IMR-90 (cell line): ENCODE measurements at regions not wholly inside any gene's neighbourhood (a gene's known extent, or its start where the extent isn't known, plus 50 kb on each side); places are given as distances from the start of the nearest gene placed in this dataset.

Source experiments
- ATAC-seq: fragments of 200-7000 bp; cut with Tn5 transposase; 2 replicates; pipeline ENCODE4 v1.9.1; 2020; ENCODE audit warnings: low read depth, mild to moderate bottlenecking, moderate library complexity
- BruUV-seq: library from RNA; stranded (reverse); fragments of 400-500 nt; replicated peaks from 2 replicates; lab custom pipeline; 2021; lab: Mats Ljungman, UMichigan
- CTCF ChIA-PET: fragments of 300-600 bp; formaldehyde crosslinking; extraction: SDS; loops from one replicate; lab custom pipeline; 2021; ENCODE audit warnings: antibody characterized with exemption; lab: Yijun Ruan, JAX
- POLR2A ChIA-PET: fragments of 300-600 bp; sonication (Branson Sonifier 250); formaldehyde crosslinking; loops from one replicate; lab custom pipeline; 2022; ENCODE audit warnings: antibody characterized with exemption; ENCODE audit not compliant: unreplicated experiment; lab: Charles Lee
- DNase-seq: peaks from one replicate; pipeline ENCODE4 v3.0.0; 2013
- H2AFZ ChIP-seq: replicated peaks from 2 replicates; pipeline ENCODE3; 2013; ENCODE audit warnings: low read length, mild to moderate bottlenecking; ENCODE audit not compliant: poor library complexity
- H2AK5ac ChIP-seq: 2 replicates; pipeline ENCODE4 v1.6.1; 2013; ENCODE audit warnings: low read depth, low read length, inconsistent platforms
- H2AK9ac ChIP-seq: replicated peaks from 2 replicates; pipeline ENCODE3; 2013; ENCODE audit warnings: mild to moderate bottlenecking, low read depth, low read length, moderate library complexity; ENCODE audit not compliant: poor library complexity
- H2BK120ac ChIP-seq: 2 replicates; pipeline ENCODE4 v1.6.1; 2013; ENCODE audit warnings: low read depth, low read length, inconsistent platforms
- H2BK15ac ChIP-seq: 3 replicates; pipeline ENCODE4 v1.6.1; 2013; ENCODE audit warnings: low read depth, low read length, inconsistent platforms
- H2BK20ac ChIP-seq: 2 replicates; pipeline ENCODE4 v1.6.1; 2013; ENCODE audit warnings: low read depth, mild to moderate bottlenecking, inconsistent platforms, low read length, moderate library complexity
- H2BK5ac ChIP-seq: 2 replicates; pipeline ENCODE4 v1.6.1; 2013; ENCODE audit warnings: mild to moderate bottlenecking, low read depth, low read length, inconsistent platforms; ENCODE audit not compliant: poor library complexity, severe bottlenecking
- H3K14ac ChIP-seq: replicated peaks from 2 replicates; pipeline ENCODE4 v1.6.1; 2013; ENCODE audit warnings: low read depth, low read length, inconsistent platforms
- H3K18ac ChIP-seq: 2 replicates; pipeline ENCODE4 v1.6.1; 2013; ENCODE audit warnings: low read depth, low read length, control low read depth
- H3K23ac ChIP-seq: 2 replicates; pipeline ENCODE4 v1.6.1; 2013; ENCODE audit warnings: low read depth, low read length, inconsistent platforms
- H3K27ac ChIP-seq: 2 replicates; pipeline ENCODE4 v1.5.1; 2013; ENCODE audit warnings: mild to moderate bottlenecking, control low read depth, low read length; ENCODE audit not compliant: insufficient read depth
- H3K27me3 ChIP-seq: 2 replicates; pipeline ENCODE4 v1.6.1; 2013; ENCODE audit warnings: low read length; ENCODE audit not compliant: control insufficient read depth, insufficient read depth
- H3K36me3 ChIP-seq: 2 replicates; pipeline ENCODE4 v1.6.1; 2013; ENCODE audit warnings: low read length, mixed read lengths; ENCODE audit not compliant: control insufficient read depth, insufficient read depth
- H3K4ac ChIP-seq: 2 replicates; pipeline ENCODE4 v1.6.1; 2013; ENCODE audit warnings: low read depth, low read length, inconsistent platforms
- H3K4me1 ChIP-seq: 2 replicates; pipeline ENCODE4 v1.6.1; 2013; ENCODE audit warnings: low read length, mixed read lengths; ENCODE audit not compliant: control insufficient read depth, insufficient read depth
- H3K4me2 ChIP-seq: 2 replicates; pipeline ENCODE4 v1.6.1; 2013; ENCODE audit warnings: low read depth, mild to moderate bottlenecking, control low read depth, low read length, moderate library complexity
- H3K4me3 ChIP-seq: 2 replicates; pipeline ENCODE4 v1.5.1; 2013; ENCODE audit warnings: low read depth, mild to moderate bottlenecking, control low read depth, low read length, moderate library complexity; ENCODE audit not compliant: insufficient read depth
- H3K56ac ChIP-seq: 2 replicates; pipeline ENCODE4 v1.6.1; 2013; ENCODE audit warnings: low read length, inconsistent platforms; ENCODE audit not compliant: insufficient read depth; ENCODE audit errors: extremely low read depth
- H3K79me1 ChIP-seq, 2 experiments: 2 replicates each; pipeline ENCODE4 v1.6.1; 2013; ENCODE audit warnings: low read length in 2 of 2, inconsistent platforms in 1 of 2, low read depth in 1 of 2
- H3K9ac ChIP-seq: 2 replicates; pipeline ENCODE4 v1.6.1; 2013; ENCODE audit warnings: low read depth, low read length, control low read depth
- H3K9me1 ChIP-seq: 2 replicates; pipeline ENCODE4 v1.6.1; 2013; ENCODE audit warnings: low read length, inconsistent platforms; ENCODE audit not compliant: insufficient read depth
- H3K9me3 ChIP-seq: 2 replicates; pipeline ENCODE4 v1.6.1; 2013; ENCODE audit warnings: low read length; ENCODE audit not compliant: control insufficient read depth, insufficient read depth
- H4K20me1 ChIP-seq: 2 replicates; pipeline ENCODE4 v1.6.1; 2013; ENCODE audit warnings: low read length, inconsistent platforms; ENCODE audit not compliant: insufficient read depth
- H4K5ac ChIP-seq: 2 replicates; pipeline ENCODE4 v1.6.1; 2013; ENCODE audit warnings: mild to moderate bottlenecking, low read depth, low read length, control low read depth
- H4K8ac ChIP-seq, 2 experiments: 2 replicates each; pipeline ENCODE4 v1.6.1; 2013; ENCODE audit warnings: low read depth in 2 of 2, low read length in 2 of 2, control low read depth in 1 of 2, inconsistent platforms in 1 of 2
- H4K91ac ChIP-seq: 2 replicates; pipeline ENCODE4 v1.6.1; 2013; ENCODE audit warnings: low read depth, low read length, inconsistent platforms; ENCODE audit not compliant: insufficient read depth
- BHLHE40 ChIP-seq: fragments of 150-350 bp; IDR thresholded peaks from 2 replicates; pipeline ENCODE4 v1.6.1; 2016; ENCODE audit warnings: mild to moderate bottlenecking, low read depth, low read length
- CEBPB ChIP-seq: IDR thresholded peaks from 2 replicates; pipeline ENCODE4 v1.6.1; 2012; ENCODE audit warnings: low read depth, low read length, improper control_type of control experiment
- CHD1 ChIP-seq: IDR thresholded peaks from 2 replicates; pipeline ENCODE4 v1.6.1; 2012; ENCODE audit warnings: low read depth, low read length, improper control_type of control experiment
- FOS ChIP-seq: fragments of 150-350 bp; IDR thresholded peaks from 2 replicates; pipeline ENCODE4 v1.6.1; 2016; ENCODE audit warnings: low read depth, low read length
- MAFK ChIP-seq: IDR thresholded peaks from 2 replicates; pipeline ENCODE4 v1.6.1; 2012; ENCODE audit warnings: low read depth, low read length, improper control_type of control experiment
- MAZ ChIP-seq: IDR thresholded peaks from 2 replicates; pipeline ENCODE4 v1.6.1; 2012; ENCODE audit warnings: low read depth, mild to moderate bottlenecking, low read length, improper control_type of control experiment, moderate library complexity, borderline replicate concordance
- MXI1 ChIP-seq: IDR thresholded peaks from 2 replicates; pipeline ENCODE4 v1.6.1; 2012; ENCODE audit warnings: low read depth, mild to moderate bottlenecking, low read length, moderate library complexity, borderline replicate concordance
- NFE2L2 ChIP-seq: fragments of 150-350 bp; IDR thresholded peaks from 2 replicates; pipeline ENCODE4 v1.6.1; 2016; ENCODE audit warnings: low read depth, mild to moderate bottlenecking, low read length
- POLR2A ChIP-seq: IDR thresholded peaks from 2 replicates; pipeline ENCODE4 v1.6.1; 2012; ENCODE audit warnings: mild to moderate bottlenecking, low read depth, low read length
- RAD21 ChIP-seq: IDR thresholded peaks from 2 replicates; pipeline ENCODE4 v1.6.1; 2012; ENCODE audit warnings: low read length, improper control_type of control experiment
- RCOR1 ChIP-seq: IDR thresholded peaks from 2 replicates; pipeline ENCODE4 v1.6.1; 2012; ENCODE audit warnings: mild to moderate bottlenecking, low read length, improper control_type of control experiment; ENCODE audit not compliant: insufficient replicate concordance
- RFX5 ChIP-seq: IDR thresholded peaks from 2 replicates; pipeline ENCODE4 v1.8.0; 2012; ENCODE audit warnings: low read depth, mild to moderate bottlenecking, low read length, moderate library complexity
- SMC3 ChIP-seq: fragments of 150-350 bp; IDR thresholded peaks from 2 replicates; pipeline ENCODE4 v1.6.1; 2016; ENCODE audit warnings: low read depth, mild to moderate bottlenecking, antibody characterized with exemption, low read length, moderate library complexity
- WGBS, 2 experiments: methylation state at CpG; one replicate each; pipeline versions ENCODE4 v1.1.5 to v1.1.7; 2013; ENCODE audit warnings: missing lambda C conversion rate in 2 of 2; ENCODE audit not compliant: insufficient read length in 1 of 2; ENCODE audit errors: extremely low coverage in 2 of 2; 5-methylcytosine and 5-hydroxymethylcytosine counted together
- dilution Hi-C: fragments of 300-500 bp; cut with HindIII; formaldehyde crosslinking; loops from one replicate; pipeline ENCODE4 v1.14.3; 2018; ENCODE audit warnings: low sequenced_read_pairs; ENCODE audit not compliant: unreplicated experiment
- in situ Hi-C: fragments of 300-500 bp; cut with MboI; formaldehyde crosslinking; loops from 3 replicates; pipeline ENCODE4 v1.14.3; 2019; ENCODE audit warnings: low sequenced_read_pairs, inconsistent platforms, mixed read lengths
- intact Hi-C: fragments of 100-400 bp; cut with micrococcal nuclease; formaldehyde crosslinking; loops from 2 replicates; pipeline ENCODE4 v1.10.0; 2022
- TF ChIP-seq, protein P1 (sequence below): fragments of 150-350 bp; IDR thresholded peaks from 2 replicates; pipeline ENCODE4 v1.6.1; 2016; ENCODE audit warnings: low read depth, mild to moderate bottlenecking, low read length, moderate library complexity, borderline replicate concordance
- TF ChIP-seq, protein P2 (sequence below): conservative IDR thresholded peaks from 2 replicates; pipeline ENCODE4 v1.5.1; 2012; ENCODE audit warnings: mild to moderate bottlenecking, low read depth, low read length, improper control_type of control experiment
- TF ChIP-seq, protein P3 (sequence below): fragments of 150-350 bp; IDR thresholded peaks from 2 replicates; pipeline ENCODE4 v1.6.1; 2017; ENCODE audit warnings: mild to moderate bottlenecking, antibody characterized with exemption, low read length, low read depth

DNA sequence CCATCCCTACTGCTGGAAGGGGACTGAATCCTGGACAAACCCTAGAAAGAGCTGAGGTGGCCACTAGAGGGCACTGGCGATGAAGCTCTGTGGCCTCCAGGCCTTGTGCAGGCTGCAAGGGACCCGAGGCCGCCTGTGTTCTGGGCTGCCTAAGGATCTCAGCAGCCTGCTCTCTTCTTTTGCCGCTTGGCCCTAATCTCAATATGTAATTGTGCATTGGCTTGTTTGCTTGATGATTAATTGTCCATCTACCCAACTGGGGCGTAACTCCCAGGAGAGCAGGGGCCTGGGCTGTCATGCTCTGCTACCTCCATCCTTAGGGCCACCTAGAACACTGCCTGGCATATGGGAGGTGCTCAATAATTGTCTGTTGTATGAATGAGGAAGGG lies 73.8 kb downstream of the SYNE3 start:
- intact Hi-C loops (loop anchor here (1.0 kb wide), 4 partner anchors 85 to 552 kb away; no protein-coding TSS in a partner anchor), dilution Hi-C loops (no loop called here), in situ Hi-C loops (loop anchor here (5.0 to 25.0 kb wide), 2 partner anchors 85 to 320 kb away; no protein-coding TSS in a partner anchor)
- H3K56ac ChIP-seq, result no peak overlapping the region
- ATAC-seq, result peak; percentile 95
- H3K23ac ChIP-seq, result no peak overlapping the region
- 0 out of 2 replicates have a peak overlapping the region, but pooled peaks have one; percentile 2 for H2BK120ac ChIP-seq
- no peak overlapping the region for H4K91ac ChIP-seq
- no peaks in the 10 kb centered on the region for H3K9me3 ChIP-seq
- H3K27me3 ChIP-seq, result no peaks in the 10 kb centered on the region
- peak overlapping the region; percentile 53; the same call in 1 of the 2 replicates for H3K4ac ChIP-seq
- BruUV-seq, result no TSS peak
- H3K4me3 ChIP-seq, result no peak overlapping the region
- peak overlapping the region in 1 of 2 experiments; percentile 25; a peak in 1 of 4 replicates for H4K8ac ChIP-seq
- H3K4me2 ChIP-seq, result no peak overlapping the region
- ChIA-PET CTCF (interaction anchor here (0.7 to 3.2 kb wide), 23 partner anchors 8 to 754 kb away, joined by 3 to 23 read pairs (median 3); no protein-coding TSS in a partner anchor), POLR2A (interaction anchor here (0.7 kb wide), 1 partner anchor 91 kb away, joined by 3 read pairs; no protein-coding TSS in a partner anchor)
- 0% methylated on average over 1 of the region's 5 CpGs; no CpG with 5 or more reads in 1 of the 2 experiments for WGBS, 2 experiments
- H3K36me3 ChIP-seq, result peaks cover 6% of the 10 kb centered on the region; the same call in 1 of the 2 replicates
- no peak overlapping the region for H4K5ac ChIP-seq
- H3K79me1 ChIP-seq, result no peaks in the 10 kb centered on the region
- H3K9me1 ChIP-seq, result peaks cover 2% of the 10 kb centered on the region; the same call in 1 of the 2 replicates
- peaks cover 5% of the 10 kb centered on the region for H3K4me1 ChIP-seq
- no peak overlapping the region for H3K9ac ChIP-seq
- H2BK20ac ChIP-seq, result no peak overlapping the region
- peak overlapping the region; percentile 17 for H2AFZ ChIP-seq
- no peak overlapping the region for H3K18ac ChIP-seq
- no peak overlapping the region for H2BK15ac ChIP-seq
- DNase-seq, result peak; percentile 76
- H2AK9ac ChIP-seq, result no peak overlapping the region
- no peaks in the 10 kb centered on the region for H4K20me1 ChIP-seq
- no peak overlapping the region for H2BK5ac ChIP-seq
- H3K27ac ChIP-seq, result no peak overlapping the region
- TF ChIP-seq FOS (no peak), SMC3 (peak; percentile 83), CEBPB (no peak), RAD21 (peak; percentile 95), RCOR1 (no peak), MAZ (no peak), BHLHE40 (no peak), MXI1 (no peak), POLR2A (no peak), RFX5 (no peak), MAFK (no peak), NFE2L2 (no peak), CHD1 (no peak)
- TF ChIP-seq, protein P1, sequence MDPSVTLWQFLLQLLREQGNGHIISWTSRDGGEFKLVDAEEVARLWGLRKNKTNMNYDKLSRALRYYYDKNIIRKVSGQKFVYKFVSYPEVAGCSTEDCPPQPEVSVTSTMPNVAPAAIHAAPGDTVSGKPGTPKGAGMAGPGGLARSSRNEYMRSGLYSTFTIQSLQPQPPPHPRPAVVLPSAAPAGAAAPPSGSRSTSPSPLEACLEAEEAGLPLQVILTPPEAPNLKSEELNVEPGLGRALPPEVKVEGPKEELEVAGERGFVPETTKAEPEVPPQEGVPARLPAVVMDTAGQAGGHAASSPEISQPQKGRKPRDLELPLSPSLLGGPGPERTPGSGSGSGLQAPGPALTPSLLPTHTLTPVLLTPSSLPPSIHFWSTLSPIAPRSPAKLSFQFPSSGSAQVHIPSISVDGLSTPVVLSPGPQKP, result no peak
- TF ChIP-seq, protein P2, sequence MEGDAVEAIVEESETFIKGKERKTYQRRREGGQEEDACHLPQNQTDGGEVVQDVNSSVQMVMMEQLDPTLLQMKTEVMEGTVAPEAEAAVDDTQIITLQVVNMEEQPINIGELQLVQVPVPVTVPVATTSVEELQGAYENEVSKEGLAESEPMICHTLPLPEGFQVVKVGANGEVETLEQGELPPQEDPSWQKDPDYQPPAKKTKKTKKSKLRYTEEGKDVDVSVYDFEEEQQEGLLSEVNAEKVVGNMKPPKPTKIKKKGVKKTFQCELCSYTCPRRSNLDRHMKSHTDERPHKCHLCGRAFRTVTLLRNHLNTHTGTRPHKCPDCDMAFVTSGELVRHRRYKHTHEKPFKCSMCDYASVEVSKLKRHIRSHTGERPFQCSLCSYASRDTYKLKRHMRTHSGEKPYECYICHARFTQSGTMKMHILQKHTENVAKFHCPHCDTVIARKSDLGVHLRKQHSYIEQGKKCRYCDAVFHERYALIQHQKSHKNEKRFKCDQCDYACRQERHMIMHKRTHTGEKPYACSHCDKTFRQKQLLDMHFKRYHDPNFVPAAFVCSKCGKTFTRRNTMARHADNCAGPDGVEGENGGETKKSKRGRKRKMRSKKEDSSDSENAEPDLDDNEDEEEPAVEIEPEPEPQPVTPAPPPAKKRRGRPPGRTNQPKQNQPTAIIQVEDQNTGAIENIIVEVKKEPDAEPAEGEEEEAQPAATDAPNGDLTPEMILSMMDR, result peak; percentile 83
- TF ChIP-seq, protein P3, sequence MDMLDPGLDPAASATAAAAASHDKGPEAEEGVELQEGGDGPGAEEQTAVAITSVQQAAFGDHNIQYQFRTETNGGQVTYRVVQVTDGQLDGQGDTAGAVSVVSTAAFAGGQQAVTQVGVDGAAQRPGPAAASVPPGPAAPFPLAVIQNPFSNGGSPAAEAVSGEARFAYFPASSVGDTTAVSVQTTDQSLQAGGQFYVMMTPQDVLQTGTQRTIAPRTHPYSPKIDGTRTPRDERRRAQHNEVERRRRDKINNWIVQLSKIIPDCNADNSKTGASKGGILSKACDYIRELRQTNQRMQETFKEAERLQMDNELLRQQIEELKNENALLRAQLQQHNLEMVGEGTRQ, result no peak
- no peak overlapping the region for H3K14ac ChIP-seq
- peak overlapping the region; percentile 28; the same call in 1 of the 2 replicates for H2AK5ac ChIP-seq
